PC-3 (cell line): ENCODE measurements at regions not wholly inside any gene's neighbourhood (a gene's known extent, or its start where the extent isn't known, plus 50 kb on each side); places are given as distances from the start of the nearest gene placed in this dataset.
A peak's percentile ranks its signal among the peaks of the same experiment; 100 is the strongest.

ENCODE experiments used
- ATAC-seq: fragments of 200-7000 bp; cut with Tn5 transposase; 2 replicates; pipeline ENCODE4 v1.9.1; 2020; ENCODE audit warnings: mild to moderate bottlenecking, moderate library complexity
- BruUV-seq: library from RNA; stranded (reverse); fragments of 400-500 nt; replicated peaks from 2 replicates; lab custom pipeline; 2021; lab: Mats Ljungman, UMichigan
- CTCF ChIA-PET: fragments of 300-600 bp; sonication (Branson Sonifier 250); formaldehyde crosslinking; loops from one replicate; lab custom pipeline; 2022; ENCODE audit warnings: antibody characterized with exemption; lab: Charles Lee
- POLR2A ChIA-PET: fragments of 300-600 bp; sonication (Branson Sonifier 250); formaldehyde crosslinking; loops from one replicate; lab custom pipeline; 2022; ENCODE audit warnings: antibody characterized with exemption; ENCODE audit not compliant: unreplicated experiment; lab: Charles Lee
- DNase-seq: peaks from one replicate; pipeline ENCODE4 v3.0.0-alpha.2; 2015
- H2AFZ ChIP-seq: fragments of 300-600 bp; sonication (generic); 2 replicates; pipeline ENCODE4 v1.6.0; 2016; ENCODE audit warnings: antibody characterized with exemption, low read length
- H3F3A ChIP-seq: fragments of 300-600 bp; sonication (generic); one replicate; pipeline ENCODE4 v1.6.0; 2017; ENCODE audit warnings: antibody characterized with exemption, low read length, control low read depth, mild to moderate bottlenecking; ENCODE audit not compliant: unreplicated experiment
- H3K27ac ChIP-seq: fragments of 300-600 bp; sonication (generic); 2 replicates; pipeline ENCODE4 v1.5.1; 2016; ENCODE audit warnings: mild to moderate bottlenecking, low read length
- H3K27me3 ChIP-seq: fragments of 300-600 bp; sonication (generic); 2 replicates; pipeline ENCODE4 v1.6.1; 2016; ENCODE audit warnings: low read length, mixed read lengths
- H3K36me3 ChIP-seq: fragments of 300-600 bp; sonication (generic); 2 replicates; pipeline ENCODE4 v1.6.1; 2016; ENCODE audit warnings: low read depth, mixed run types, low read length, mixed read lengths
- H3K4me1 ChIP-seq: fragments of 300-600 bp; sonication (generic); 2 replicates; pipeline ENCODE4 v1.5.1; 2016; ENCODE audit warnings: low read length; ENCODE audit not compliant: insufficient read depth
- H3K4me2 ChIP-seq: fragments of 300-600 bp; sonication (generic); 2 replicates; pipeline ENCODE4 v1.6.0; 2016; ENCODE audit warnings: low read length
- H3K4me3 ChIP-seq: fragments of 300-600 bp; sonication (generic); 2 replicates; pipeline ENCODE4 v1.5.1; 2016; ENCODE audit warnings: mild to moderate bottlenecking, low read length, mixed read lengths
- H3K79me2 ChIP-seq: fragments of 300-600 bp; sonication (generic); 2 replicates; pipeline ENCODE4 v1.6.1; 2017; ENCODE audit warnings: low read length, mixed read lengths
- H3K9ac ChIP-seq: fragments of 300-600 bp; sonication (generic); 2 replicates; pipeline ENCODE4 v1.6.0; 2016; ENCODE audit warnings: mild to moderate bottlenecking, low read length
- H3K9me2 ChIP-seq: fragments of 300-600 bp; sonication (generic); replicated peaks from 2 replicates; pipeline ENCODE4 v1.6.1; 2016; ENCODE audit warnings: mixed run types, low read length, mixed read lengths
- H3K9me3 ChIP-seq: fragments of 300-600 bp; sonication (generic); 2 replicates; pipeline ENCODE4 v1.6.1; 2016; ENCODE audit warnings: low read length, mixed read lengths
- H4K20me1 ChIP-seq: fragments of 300-600 bp; sonication (generic); 2 replicates; pipeline ENCODE4 v1.6.1; 2016; ENCODE audit warnings: low read length, mixed read lengths
- EZH2 ChIP-seq: fragments of 300-600 bp; sonication (generic); IDR thresholded peaks from one replicate; pipeline ENCODE4 v1.6.1; 2017; ENCODE audit warnings: antibody characterized with exemption, mild to moderate bottlenecking, low read length; ENCODE audit not compliant: unreplicated experiment
- EZH2phosphoT487 ChIP-seq: fragments of 300-600 bp; sonication (generic); IDR thresholded peaks from 2 replicates; pipeline ENCODE4 v1.6.1; 2018; ENCODE audit warnings: mild to moderate bottlenecking, antibody characterized with exemption, low read length, borderline replicate concordance
- intact Hi-C: fragments of 100-400 bp; cut with micrococcal nuclease; formaldehyde crosslinking; loops from 2 replicates; pipeline ENCODE4 v1.9.0; 2023
- TF ChIP-seq, protein P1 (sequence below): fragments of 300-600 bp; sonication (generic); conservative IDR thresholded peaks from 2 replicates; pipeline ENCODE4 v1.5.1; 2017; ENCODE audit warnings: antibody characterized with exemption, low read depth, mild to moderate bottlenecking, low read length

DNA sequence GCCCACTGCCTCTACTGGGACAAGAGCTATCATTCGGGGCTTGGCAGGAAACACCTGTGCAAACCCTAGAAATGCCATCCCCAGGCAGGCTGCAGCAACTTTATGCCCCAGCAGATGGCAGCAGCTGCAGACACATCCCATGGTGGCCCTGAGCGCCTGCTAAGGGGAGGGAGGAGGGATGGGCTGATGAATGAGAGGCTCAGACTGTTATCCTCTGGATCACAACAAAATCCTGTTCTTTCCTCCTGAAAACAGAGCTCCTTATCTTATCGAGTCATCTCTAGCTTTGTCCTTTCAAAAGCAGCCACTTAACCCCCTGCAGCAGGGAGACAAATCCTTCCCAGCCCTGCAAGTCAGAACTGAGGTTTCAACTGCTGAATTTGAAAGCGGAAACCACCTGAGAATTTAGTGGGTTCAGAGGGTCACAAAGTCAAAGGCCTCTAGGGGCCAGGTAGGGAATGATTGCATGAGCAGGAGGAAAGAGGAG lies 90.6 kb upstream of the PROK2 start:
- Histone ChIP-seq H3K4me1 (no peaks in the 10 kb centered on the region), H3K4me2 (no peak overlapping the region), H3K27me3 (peaks cover 39% of the 10 kb centered on the region), H2AFZ (no peak overlapping the region), H4K20me1 (no peaks in the 10 kb centered on the region), H3K36me3 (no peaks in the 10 kb centered on the region), H3K9me3 (no peaks in the 10 kb centered on the region), H3K9ac (no peak overlapping the region), H3K9me2 (no peaks in the 10 kb centered on the region), H3K4me3 (no peak overlapping the region), H3K79me2 (no peaks in the 10 kb centered on the region), H3K27ac (no peak overlapping the region), H3F3A (no peaks in the 10 kb centered on the region)
- ATAC-seq (peak; percentile 99), DNase-seq (peak; percentile 83)
- intact Hi-C loops: loop anchor here (1.0 kb wide), 2 partner anchors 943 to 947 kb away; no protein-coding TSS in a partner anchor
- ChIA-PET POLR2A (no interaction called here), CTCF (interaction anchor here (0.6 to 1.2 kb wide), 4 partner anchors 29 to 976 kb away, joined by 3 to 16 read pairs (median 4); no protein-coding TSS in a partner anchor)
- TF ChIP-seq, protein P1, sequence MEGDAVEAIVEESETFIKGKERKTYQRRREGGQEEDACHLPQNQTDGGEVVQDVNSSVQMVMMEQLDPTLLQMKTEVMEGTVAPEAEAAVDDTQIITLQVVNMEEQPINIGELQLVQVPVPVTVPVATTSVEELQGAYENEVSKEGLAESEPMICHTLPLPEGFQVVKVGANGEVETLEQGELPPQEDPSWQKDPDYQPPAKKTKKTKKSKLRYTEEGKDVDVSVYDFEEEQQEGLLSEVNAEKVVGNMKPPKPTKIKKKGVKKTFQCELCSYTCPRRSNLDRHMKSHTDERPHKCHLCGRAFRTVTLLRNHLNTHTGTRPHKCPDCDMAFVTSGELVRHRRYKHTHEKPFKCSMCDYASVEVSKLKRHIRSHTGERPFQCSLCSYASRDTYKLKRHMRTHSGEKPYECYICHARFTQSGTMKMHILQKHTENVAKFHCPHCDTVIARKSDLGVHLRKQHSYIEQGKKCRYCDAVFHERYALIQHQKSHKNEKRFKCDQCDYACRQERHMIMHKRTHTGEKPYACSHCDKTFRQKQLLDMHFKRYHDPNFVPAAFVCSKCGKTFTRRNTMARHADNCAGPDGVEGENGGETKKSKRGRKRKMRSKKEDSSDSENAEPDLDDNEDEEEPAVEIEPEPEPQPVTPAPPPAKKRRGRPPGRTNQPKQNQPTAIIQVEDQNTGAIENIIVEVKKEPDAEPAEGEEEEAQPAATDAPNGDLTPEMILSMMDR: peak; percentile 92
- no peak for TF ChIP-seq EZH2phosphoT487
- no TSS peak for BruUV-seq

DNA sequence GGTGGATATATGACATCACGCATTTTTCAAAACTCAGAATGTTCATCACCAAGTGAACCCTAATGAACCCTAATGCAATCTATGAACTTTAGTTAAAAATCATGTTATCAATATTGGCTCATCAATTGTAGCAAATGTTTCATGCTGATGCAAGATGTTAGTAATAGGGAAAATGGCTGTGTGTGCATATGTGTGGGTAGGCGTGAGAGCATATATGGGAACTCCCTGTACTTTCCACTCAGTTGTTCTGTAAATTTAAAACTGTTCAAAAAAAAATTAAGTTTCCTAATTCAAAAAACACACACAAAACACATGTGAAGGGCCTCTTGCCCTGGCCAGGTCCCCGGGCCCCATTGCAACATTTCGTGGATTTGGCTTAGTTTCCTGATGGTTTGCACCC lies 89.7 kb upstream of the PROK2 start:
- no peaks in the 10 kb centered on the region for H3K4me1 ChIP-seq
- H3K9me3 ChIP-seq: no peaks in the 10 kb centered on the region
- ATAC-seq: no peak
- no peaks in the 10 kb centered on the region for H3F3A ChIP-seq
- H3K27me3 ChIP-seq: peaks cover 41% of the 10 kb centered on the region
- ChIA-PET CTCF (interaction anchor here (0.6 to 1.2 kb wide), 3 partner anchors 89 to 977 kb away, joined by 3 to 16 read pairs (median 4); no protein-coding TSS in a partner anchor), POLR2A (no interaction called here)
- H2AFZ ChIP-seq: no peak overlapping the region
- no peaks in the 10 kb centered on the region for H3K79me2 ChIP-seq
- BruUV-seq: no TSS peak
- intact Hi-C loops: loop anchor here (1.0 kb wide), 2 partner anchors 944 to 948 kb away; no protein-coding TSS in a partner anchor
- no peak for DNase-seq
- no peak overlapping the region for H3K27ac ChIP-seq
- H4K20me1 ChIP-seq: no peaks in the 10 kb centered on the region
- H3K4me3 ChIP-seq: no peak overlapping the region
- H3K36me3 ChIP-seq: no peaks in the 10 kb centered on the region
- no peaks in the 10 kb centered on the region for H3K9me2 ChIP-seq
- no peak overlapping the region for H3K4me2 ChIP-seq
- H3K9ac ChIP-seq: no peak overlapping the region
- TF ChIP-seq, protein P1: no peak
- TF ChIP-seq EZH2: no peak
- no peak for TF ChIP-seq EZH2phosphoT487

DNA sequence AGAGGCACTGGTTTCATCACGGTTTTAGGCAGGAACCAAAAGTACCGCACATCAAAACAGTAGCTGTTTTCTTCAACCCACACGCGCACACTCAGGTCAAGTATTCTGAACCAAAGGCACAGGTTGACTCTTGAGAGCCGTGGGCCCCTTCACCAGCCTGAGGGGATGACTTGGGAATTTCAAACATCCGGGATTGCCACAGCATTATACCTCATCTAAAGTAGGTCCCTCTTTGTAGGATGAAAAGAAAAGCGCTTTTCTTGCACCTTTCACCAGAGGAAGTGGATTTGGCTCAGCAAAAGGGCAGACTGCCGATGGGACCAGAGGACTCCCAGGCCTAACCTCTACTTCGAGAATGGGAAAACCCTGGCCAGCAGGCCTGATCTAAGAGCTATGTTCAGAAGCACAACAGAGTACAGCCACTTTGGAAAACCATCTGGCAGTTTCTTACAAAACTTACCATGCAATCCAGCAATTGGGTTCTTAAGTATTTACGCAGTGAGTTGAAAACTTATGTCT lies 88.2 kb upstream of the PROK2 start:
- Histone ChIP-seq H4K20me1 (no peaks in the 10 kb centered on the region), H3F3A (no peaks in the 10 kb centered on the region), H3K9ac (no peak overlapping the region), H2AFZ (no peak overlapping the region), H3K4me3 (no peak overlapping the region), H3K27me3 (peaks cover 41% of the 10 kb centered on the region), H3K4me1 (no peaks in the 10 kb centered on the region), H3K9me3 (no peaks in the 10 kb centered on the region), H3K9me2 (no peaks in the 10 kb centered on the region), H3K36me3 (no peaks in the 10 kb centered on the region), H3K79me2 (no peaks in the 10 kb centered on the region), H3K4me2 (no peak overlapping the region), H3K27ac (no peak overlapping the region)
- ChIA-PET CTCF (no interaction called here), POLR2A (no interaction called here)
- TF ChIP-seq EZH2 (no peak), EZH2phosphoT487 (no peak)
- TF ChIP-seq, protein P1: no peak
- intact Hi-C loops: no loop called here
- no TSS peak for BruUV-seq
- no peak for DNase-seq
- no peak for ATAC-seq
